ENCODE measurements at regions not wholly inside any gene's neighbourhood (a gene's known extent, or its start where the extent isn't known, plus 50 kb on each side); places are given as distances from the start of the nearest gene placed in this dataset.

- no peak for TF ChIP-seq CTCF (IDR thresholded peaks at IDR 0.05)
- no peak for TF ChIP-seq POLR2A (IDR thresholded peaks at IDR 0.05)
These were observed 215.5 kb downstream of the CYLC2 start for GRCh38 chr9:103210607-103211006.

Measured in lower leg skin (tissue), 3 donors.